Colonic mucosa (tissue), 4 donors: ENCODE measurements at regions not wholly inside any gene's neighbourhood (a gene's known extent, or its start where the extent isn't known, plus 50 kb on each side); places are given as distances from the start of the nearest gene placed in this dataset.
"Not testable (repeated sequence)": the region's sequence is repeated elsewhere in the genome, so short reads cannot be mapped to it uniquely, and the experiment has no call there.

Experiments
- DNase-seq: peaks from one replicate; pipeline ENCODE4 v3.0.0-alpha.2; 2020
- H3K27ac ChIP-seq: fragments of 200-600 bp; one replicate; pipeline ENCODE4 v1.8.0; 2021
- H3K27me3 ChIP-seq: fragments of 200-600 bp; one replicate; pipeline ENCODE4 v1.8.0; 2021
- H3K36me3 ChIP-seq: fragments of 200-600 bp; one replicate; pipeline ENCODE4 v1.8.0; 2021
- H3K4me1 ChIP-seq: fragments of 200-600 bp; one replicate; pipeline ENCODE4 v1.8.0; 2021; ENCODE audit warnings: mild to moderate bottlenecking
- H3K4me3 ChIP-seq: fragments of 200-600 bp; one replicate; pipeline ENCODE4 v1.8.0; 2021
- H3K9ac ChIP-seq, 2 donors: one replicate each; pipeline ENCODE4 v1.7.0; 2013; ENCODE audit warnings: control low read depth in 2 of 2, low read depth in 2 of 2, low read length in 2 of 2
- H3K9me3 ChIP-seq: fragments of 200-600 bp; one replicate; pipeline ENCODE4 v1.8.0; 2021
- intact Hi-C: fragments of 100-400 bp; cut with DNase I; formaldehyde crosslinking; loops from one replicate; pipeline ENCODE4 v1.14.1; 2022
- TF ChIP-seq, protein P1 (sequence below): fragments of 200-600 bp; IDR thresholded peaks from one replicate; pipeline ENCODE4 v1.8.0; 2022; ENCODE audit warnings: antibody characterized with exemption, mild to moderate bottlenecking
- donor health status: healthy.
- donor health status: DM: no; HTN: no; CAD: no.
- donor health status: DM: no; HTN: no; CAD: no.

DNA sequence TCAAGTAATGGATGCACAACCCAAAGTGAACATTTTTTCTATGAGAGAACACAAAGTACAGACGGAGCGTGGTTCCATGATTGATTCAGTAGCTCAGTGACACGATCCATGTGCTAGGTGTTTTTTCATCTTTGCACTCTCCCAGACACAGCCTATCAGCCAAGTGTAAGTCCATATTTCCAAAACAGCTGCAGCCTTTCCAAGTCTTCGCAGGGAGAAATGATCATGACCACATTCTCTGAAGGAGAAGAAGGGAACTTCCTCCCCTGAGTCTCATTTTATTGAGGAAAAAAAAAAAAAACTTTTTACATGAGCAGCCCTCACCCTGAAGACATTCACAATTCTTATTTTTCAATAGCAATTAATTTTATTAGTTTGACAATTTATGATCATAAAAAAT lies 958.3 kb downstream of the LTN1 start:
- DNase-seq, result not testable (repeated sequence)

DNA sequence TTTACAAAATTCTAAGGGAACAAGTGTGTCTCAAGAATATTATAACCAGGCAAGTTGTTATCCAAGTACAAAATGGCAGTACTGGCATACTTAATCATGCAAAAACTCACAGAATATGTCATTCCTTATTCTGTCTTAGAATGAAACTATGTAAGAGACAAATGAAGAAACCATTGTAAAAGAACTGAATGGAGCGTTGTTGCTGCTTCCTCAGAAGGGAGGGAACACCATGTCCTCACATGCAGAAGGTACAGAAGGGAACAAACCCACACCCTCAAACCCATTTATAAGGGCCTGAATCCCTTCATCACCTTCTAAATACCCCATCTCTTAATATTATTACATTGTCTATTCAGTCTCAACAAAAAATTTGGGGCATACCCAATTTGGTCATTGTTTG lies 960.0 kb downstream of the LTN1 start:
- H3K4me1 ChIP-seq, intact Hi-C loops, H3K36me3 ChIP-seq, H3K9ac ChIP-seq, H3K27me3 ChIP-seq, DNase-seq, H3K9me3 ChIP-seq, H3K4me3 ChIP-seq, H3K27ac ChIP-seq: not testable (repeated sequence)

More for the DNA sequence above, 958.3 kb downstream of the LTN1 start:
- H3K9me3 ChIP-seq, H3K36me3 ChIP-seq, H3K9ac ChIP-seq, H3K4me1 ChIP-seq, H3K27me3 ChIP-seq, H3K4me3 ChIP-seq, H3K27ac ChIP-seq, intact Hi-C loops: not testable (repeated sequence)

- H3K4me1 ChIP-seq, H3K27ac ChIP-seq, intact Hi-C loops, H3K4me3 ChIP-seq, DNase-seq, H3K9me3 ChIP-seq, H3K9ac ChIP-seq, H3K27me3 ChIP-seq, H3K36me3 ChIP-seq: not testable (repeated sequence)
Observed at GRCh38 chr21:28031066-28031465, 961.6 kb downstream of the LTN1 start.

DNA sequence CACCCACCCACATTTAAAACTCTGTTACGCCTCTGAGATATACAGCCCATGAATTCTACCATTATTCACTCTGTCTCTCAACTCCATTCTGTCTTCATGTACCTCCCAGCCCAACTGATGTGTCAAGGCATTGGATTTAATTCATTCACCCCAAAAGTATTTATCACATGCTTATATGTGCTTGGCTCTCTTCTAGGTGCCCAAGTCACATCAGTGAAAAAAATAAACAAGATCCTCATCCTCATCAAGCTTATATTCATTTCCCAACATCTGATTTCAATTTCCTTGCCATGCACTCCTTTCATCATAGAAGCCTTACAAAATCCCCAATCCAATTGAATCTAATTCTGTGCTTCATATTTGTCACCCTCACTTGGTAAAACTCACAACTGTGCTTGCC lies 967.6 kb downstream of the LTN1 start:
- TF ChIP-seq, protein P1, sequence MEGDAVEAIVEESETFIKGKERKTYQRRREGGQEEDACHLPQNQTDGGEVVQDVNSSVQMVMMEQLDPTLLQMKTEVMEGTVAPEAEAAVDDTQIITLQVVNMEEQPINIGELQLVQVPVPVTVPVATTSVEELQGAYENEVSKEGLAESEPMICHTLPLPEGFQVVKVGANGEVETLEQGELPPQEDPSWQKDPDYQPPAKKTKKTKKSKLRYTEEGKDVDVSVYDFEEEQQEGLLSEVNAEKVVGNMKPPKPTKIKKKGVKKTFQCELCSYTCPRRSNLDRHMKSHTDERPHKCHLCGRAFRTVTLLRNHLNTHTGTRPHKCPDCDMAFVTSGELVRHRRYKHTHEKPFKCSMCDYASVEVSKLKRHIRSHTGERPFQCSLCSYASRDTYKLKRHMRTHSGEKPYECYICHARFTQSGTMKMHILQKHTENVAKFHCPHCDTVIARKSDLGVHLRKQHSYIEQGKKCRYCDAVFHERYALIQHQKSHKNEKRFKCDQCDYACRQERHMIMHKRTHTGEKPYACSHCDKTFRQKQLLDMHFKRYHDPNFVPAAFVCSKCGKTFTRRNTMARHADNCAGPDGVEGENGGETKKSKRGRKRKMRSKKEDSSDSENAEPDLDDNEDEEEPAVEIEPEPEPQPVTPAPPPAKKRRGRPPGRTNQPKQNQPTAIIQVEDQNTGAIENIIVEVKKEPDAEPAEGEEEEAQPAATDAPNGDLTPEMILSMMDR, result no peak
- Histone ChIP-seq H3K4me1 (no peaks in the 10 kb centered on the region), H3K27ac (no peak overlapping the region)

GRCh38 chr21:28018741-28019669 lies 973.7 kb downstream of the LTN1 start:
- intact Hi-C loops, result no loop called here
- no peaks in the 10 kb centered on the region for H3K27me3 ChIP-seq
- H3K36me3 ChIP-seq, result no peaks in the 10 kb centered on the region
- TF ChIP-seq, protein P1, result no peak
- H3K9ac ChIP-seq, result no peak overlapping the region
- H3K9me3 ChIP-seq, result no peaks in the 10 kb centered on the region
- no peak for DNase-seq
- H3K27ac ChIP-seq, result no peak overlapping the region
- H3K4me3 ChIP-seq, result no peak overlapping the region
- no peaks in the 10 kb centered on the region for H3K4me1 ChIP-seq

More for the DNA sequence above, 967.6 kb downstream of the LTN1 start:
- DNase-seq, result no peak
- no peaks in the 10 kb centered on the region for H3K27me3 ChIP-seq
- no peaks in the 10 kb centered on the region for H3K9me3 ChIP-seq
- no peak overlapping the region for H3K9ac ChIP-seq
- H3K4me3 ChIP-seq, result no peak overlapping the region
- H3K36me3 ChIP-seq, result no peaks in the 10 kb centered on the region
- intact Hi-C loops, result no loop called here

DNA sequence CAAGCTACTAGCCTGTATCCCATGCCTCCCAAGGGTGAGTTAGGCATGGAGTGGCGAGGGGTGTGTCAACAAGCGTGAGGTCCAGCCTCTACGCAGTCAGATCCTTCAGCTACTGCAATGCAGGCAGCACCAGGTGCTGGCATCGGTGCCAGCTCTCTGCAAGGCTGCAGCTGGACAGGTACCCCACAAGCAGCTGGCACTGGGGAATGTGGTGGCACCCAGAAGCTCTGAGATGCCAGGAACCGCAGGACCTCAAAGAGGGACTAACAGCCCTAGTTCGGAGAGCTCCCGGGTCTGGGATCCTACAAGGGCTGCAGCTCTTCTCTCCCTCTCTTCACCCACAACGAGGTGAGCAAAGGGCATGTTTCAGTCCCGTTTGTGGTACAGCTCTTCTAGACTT lies 974.5 kb downstream of the LTN1 start:
- no peaks in the 10 kb centered on the region for H3K9me3 ChIP-seq
- H3K4me1 ChIP-seq, result no peaks in the 10 kb centered on the region
- intact Hi-C loops, result no loop called here
- H3K27ac ChIP-seq, result no peak overlapping the region
- H3K27me3 ChIP-seq, result no peaks in the 10 kb centered on the region
- H3K36me3 ChIP-seq, result no peaks in the 10 kb centered on the region
- no peak overlapping the region for H3K9ac ChIP-seq
- DNase-seq, result no peak
- H3K4me3 ChIP-seq, result no peak overlapping the region
- TF ChIP-seq, protein P1, result no peak

DNA sequence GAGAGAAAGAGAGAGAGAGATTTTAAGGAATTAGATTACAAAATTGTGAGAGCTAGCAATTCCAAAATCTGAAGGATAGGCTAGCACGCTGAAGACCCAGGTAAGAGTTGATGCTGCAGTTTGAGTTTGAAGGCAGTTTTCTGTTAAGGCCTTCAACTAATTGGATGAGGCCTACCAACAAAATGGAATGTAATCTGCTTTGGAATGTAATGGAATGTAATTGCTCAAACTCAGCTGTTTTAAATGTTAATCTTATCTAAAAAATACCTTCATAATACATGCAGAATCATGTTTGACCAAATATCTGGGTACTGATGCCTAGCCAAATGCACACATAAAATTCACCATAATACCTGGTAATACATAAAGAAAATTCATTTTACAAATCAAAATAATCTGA lies 976.1 kb downstream of the LTN1 start:
- no peak overlapping the region for H3K27ac ChIP-seq
- intact Hi-C loops, result no loop called here

GRCh38 chr21:28013123-28013522 lies 979.6 kb downstream of the LTN1 start:
- H3K4me1 ChIP-seq, H3K27me3 ChIP-seq: not testable (repeated sequence)

More for the DNA sequence above, 976.1 kb downstream of the LTN1 start:
- Histone ChIP-seq H3K4me1 (no peaks in the 10 kb centered on the region), H3K36me3 (no peaks in the 10 kb centered on the region), H3K9me3 (no peaks in the 10 kb centered on the region), H3K4me3 (no peak overlapping the region), H3K27me3 (no peaks in the 10 kb centered on the region), H3K9ac (no peak overlapping the region)
- TF ChIP-seq, protein P1, result no peak
- DNase-seq, result no peak

DNA sequence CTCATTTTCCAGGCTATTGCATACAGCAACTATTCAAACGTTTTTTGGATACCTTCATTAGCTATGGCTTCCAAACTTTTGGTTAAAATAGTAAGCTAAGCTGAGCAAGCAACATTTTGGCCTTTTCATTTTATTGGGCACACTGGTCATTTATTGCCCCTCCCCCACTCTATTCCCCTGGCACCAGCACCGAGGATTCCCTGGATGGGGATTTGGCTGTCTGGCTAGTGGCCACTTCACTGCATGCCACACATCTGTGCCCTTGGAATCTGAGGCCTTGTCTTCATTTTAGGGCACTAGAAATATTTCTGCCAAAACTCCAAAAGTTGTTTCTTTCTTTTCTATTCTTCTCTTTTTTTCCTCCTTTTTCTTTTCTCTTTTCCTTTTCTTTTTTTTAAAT lies 980.7 kb downstream of the LTN1 start:
- H3K4me3 ChIP-seq, H3K9ac ChIP-seq, H3K27me3 ChIP-seq, intact Hi-C loops, H3K4me1 ChIP-seq, DNase-seq, H3K9me3 ChIP-seq, H3K36me3 ChIP-seq, H3K27ac ChIP-seq: not testable (repeated sequence)

More at GRCh38 chr21:28013123-28013522, 979.6 kb downstream of the LTN1 start:
- DNase-seq, H3K27ac ChIP-seq, H3K9ac ChIP-seq, intact Hi-C loops, H3K4me3 ChIP-seq, H3K36me3 ChIP-seq, H3K9me3 ChIP-seq: not testable (repeated sequence)

- H3K4me1 ChIP-seq, H3K27me3 ChIP-seq, H3K36me3 ChIP-seq, DNase-seq, H3K9ac ChIP-seq, intact Hi-C loops, H3K27ac ChIP-seq, H3K4me3 ChIP-seq, H3K9me3 ChIP-seq: not testable (repeated sequence)
Observed at GRCh38 chr21:28008245-28008644, 984.4 kb downstream of the LTN1 start.
